VCaP (cell line): ENCODE measurements at regions not wholly inside any gene's neighbourhood (a gene's known extent, or its start where the extent isn't known, plus 50 kb on each side); places are given as distances from the start of the nearest gene placed in this dataset.
"Not testable (repeated sequence)": the region's sequence is repeated elsewhere in the genome, so short reads cannot be mapped to it uniquely, and the experiment has no call there.

Experiments used
- H3K27ac ChIP-seq: fragments of 450-650 bp; 2 replicates; pipeline ENCODE4 v1.5.1; 2017
- TF ChIP-seq, protein P1 (sequence below): fragments of 450-650 bp; conservative IDR thresholded peaks from 2 replicates; pipeline ENCODE4 v1.5.1; 2017; ENCODE audit warnings: mild to moderate bottlenecking, moderate library complexity

GRCh38 chr1:182301467-182302198, 90.0 kb downstream of the GLUL start:
- H3K27ac ChIP-seq: no peak overlapping the region
- TF ChIP-seq, protein P1, sequence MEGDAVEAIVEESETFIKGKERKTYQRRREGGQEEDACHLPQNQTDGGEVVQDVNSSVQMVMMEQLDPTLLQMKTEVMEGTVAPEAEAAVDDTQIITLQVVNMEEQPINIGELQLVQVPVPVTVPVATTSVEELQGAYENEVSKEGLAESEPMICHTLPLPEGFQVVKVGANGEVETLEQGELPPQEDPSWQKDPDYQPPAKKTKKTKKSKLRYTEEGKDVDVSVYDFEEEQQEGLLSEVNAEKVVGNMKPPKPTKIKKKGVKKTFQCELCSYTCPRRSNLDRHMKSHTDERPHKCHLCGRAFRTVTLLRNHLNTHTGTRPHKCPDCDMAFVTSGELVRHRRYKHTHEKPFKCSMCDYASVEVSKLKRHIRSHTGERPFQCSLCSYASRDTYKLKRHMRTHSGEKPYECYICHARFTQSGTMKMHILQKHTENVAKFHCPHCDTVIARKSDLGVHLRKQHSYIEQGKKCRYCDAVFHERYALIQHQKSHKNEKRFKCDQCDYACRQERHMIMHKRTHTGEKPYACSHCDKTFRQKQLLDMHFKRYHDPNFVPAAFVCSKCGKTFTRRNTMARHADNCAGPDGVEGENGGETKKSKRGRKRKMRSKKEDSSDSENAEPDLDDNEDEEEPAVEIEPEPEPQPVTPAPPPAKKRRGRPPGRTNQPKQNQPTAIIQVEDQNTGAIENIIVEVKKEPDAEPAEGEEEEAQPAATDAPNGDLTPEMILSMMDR: no peak

DNA sequence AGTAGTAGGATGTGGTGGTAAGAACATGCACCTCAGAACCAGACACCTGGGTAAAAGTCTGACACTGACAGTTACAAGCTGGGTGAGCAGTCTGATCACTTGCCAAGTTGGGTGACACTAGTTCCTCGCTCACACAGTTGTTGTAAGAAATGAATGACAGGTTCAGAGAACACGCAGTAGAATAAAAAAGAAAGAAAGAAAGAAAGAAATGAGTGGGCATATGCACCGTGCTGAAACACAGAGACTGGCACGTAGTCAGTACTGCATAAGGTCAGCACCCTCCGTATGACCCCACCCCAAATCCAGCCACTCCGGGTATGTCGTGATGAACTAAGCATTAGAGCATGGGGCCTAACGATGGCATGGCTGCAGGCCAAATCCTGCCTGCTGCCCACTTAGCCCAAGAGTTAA, 90.6 kb downstream of the GLUL start:
- TF ChIP-seq, protein P1: no peak
- H3K27ac ChIP-seq: no peak overlapping the region

DNA sequence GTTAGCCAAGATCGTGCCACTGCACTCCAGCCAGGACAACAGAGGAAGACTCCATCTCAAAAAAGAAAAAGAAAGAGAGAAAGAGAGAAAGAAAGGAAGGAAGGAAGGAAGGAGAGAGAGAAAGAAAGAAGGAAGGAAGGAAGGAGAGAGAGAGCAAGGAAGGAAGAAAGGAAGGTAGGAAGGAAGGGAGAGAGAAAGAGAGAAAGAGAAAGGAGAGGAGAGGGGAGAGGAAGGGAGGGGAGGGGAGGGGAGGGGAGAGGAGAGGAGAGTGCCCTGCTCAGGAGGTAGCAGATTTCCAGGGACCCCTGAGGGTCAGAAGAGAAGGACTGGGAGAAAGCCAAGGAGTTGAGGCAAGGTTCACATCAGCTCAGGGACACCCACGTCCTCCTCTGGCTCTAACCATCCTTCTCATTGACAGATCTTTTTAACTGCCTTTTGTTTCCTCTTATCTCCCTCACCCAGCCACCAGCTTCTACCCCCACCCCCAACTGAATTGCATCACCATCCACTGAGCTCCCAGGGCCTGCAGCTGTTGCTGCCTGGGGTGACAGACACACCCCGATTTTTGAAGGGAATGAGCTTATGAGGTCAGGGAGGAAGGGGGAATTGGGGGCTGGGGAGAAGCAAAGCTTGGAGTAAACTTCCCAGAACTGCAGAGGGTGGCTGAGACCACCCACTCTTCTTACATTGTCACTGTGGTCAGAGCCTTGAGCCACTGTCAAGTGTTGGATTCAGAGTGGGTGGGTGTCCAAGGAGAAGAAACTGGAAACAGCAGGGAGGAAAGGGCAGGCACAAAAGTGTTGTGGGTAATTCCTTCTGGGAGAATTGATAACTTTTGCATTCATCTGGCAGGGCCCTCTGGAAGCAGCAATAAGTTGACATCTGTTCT, 91.6 kb downstream of the GLUL start:
- no peak overlapping the region for H3K27ac ChIP-seq
- TF ChIP-seq, protein P1: no peak

DNA sequence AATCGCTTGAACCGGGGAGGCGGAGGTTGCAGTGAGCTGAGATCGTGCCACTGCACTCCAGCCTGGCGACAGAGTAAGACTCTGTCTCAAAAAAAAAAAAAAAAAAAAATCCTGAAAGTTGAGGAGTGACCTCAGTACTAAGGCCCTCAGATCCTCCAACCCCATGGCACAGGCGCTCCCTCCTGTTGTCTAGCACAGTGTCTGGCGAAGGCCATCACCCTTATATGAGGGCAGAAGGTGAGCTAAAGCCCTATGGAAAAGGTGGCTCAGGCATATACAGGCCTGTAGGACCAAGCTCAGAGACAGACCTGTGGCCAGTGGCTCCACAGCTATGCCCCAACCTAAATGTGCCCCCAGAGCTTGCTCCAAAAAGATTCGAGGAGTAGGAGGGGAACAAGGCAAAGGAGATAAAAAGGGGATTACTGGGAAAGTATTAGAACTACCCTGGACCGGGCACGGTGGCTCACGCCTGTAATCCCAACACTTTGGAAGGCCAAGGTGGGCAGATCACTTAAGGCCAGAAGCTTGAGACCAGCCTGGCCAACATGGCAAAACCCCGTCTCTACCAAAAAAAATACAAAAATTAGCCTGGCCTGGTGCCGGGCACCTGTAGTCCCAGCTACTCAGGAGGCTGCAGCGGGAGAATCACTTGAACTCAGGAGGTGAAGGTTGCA, 92.4 kb downstream of the GLUL start:
- not testable (repeated sequence) for H3K27ac ChIP-seq

- TF ChIP-seq, protein P1: no peak
- no peak overlapping the region for H3K27ac ChIP-seq
These were observed 94.3 kb downstream of the GLUL start for GRCh38 chr1:182297335-182297734.

GRCh38 chr1:182295697-182296096, 95.9 kb downstream of the GLUL start:
- TF ChIP-seq, protein P1: no peak
- H3K27ac ChIP-seq: no peak overlapping the region

DNA sequence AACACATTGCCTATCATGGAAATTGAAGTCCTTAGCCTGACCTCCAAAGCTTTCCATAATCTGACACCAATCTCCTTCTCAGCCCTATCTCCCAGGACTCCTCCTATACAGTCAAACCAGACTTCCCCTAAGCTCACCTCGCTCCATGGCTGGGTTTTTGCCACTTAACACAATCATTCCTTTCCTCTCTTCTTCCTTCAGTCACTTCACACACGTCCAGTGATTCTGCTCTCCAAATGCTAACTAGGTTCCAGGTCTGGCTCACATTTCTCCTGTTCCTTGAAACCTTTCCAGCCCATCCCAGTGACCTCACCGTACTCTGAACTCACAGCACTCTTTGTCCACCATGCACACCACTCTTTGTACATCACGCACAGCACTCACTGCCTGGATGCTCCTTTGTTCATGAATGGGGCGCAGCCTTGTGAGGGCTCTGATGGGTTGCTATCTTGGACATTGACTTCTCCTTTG, 98.4 kb downstream of the GLUL start:
- TF ChIP-seq, protein P1: no peak
- no peak overlapping the region for H3K27ac ChIP-seq
